Endometrium (tissue), 2 donors: ENCODE measurements at regions not wholly inside any gene's neighbourhood (a gene's known extent, or its start where the extent isn't known, plus 50 kb on each side); places are given as distances from the start of the nearest gene placed in this dataset.
"Not testable (repeated sequence)": the region's sequence is repeated elsewhere in the genome, so short reads cannot be mapped to it uniquely, and the experiment has no call there.

Experiments
- FAIRE-seq: peaks from 2 replicates; lab custom pipeline; 2012; peaks lifted over from hg19 to GRCh38; lab: Jason Lieb, UNC
- donor health status: control.
- donor health status: control.

GRCh38 chr5:99010294-99010693 lies 81.5 kb upstream of the CHD1 start:
- no peak for FAIRE-seq

- not testable (repeated sequence) for FAIRE-seq
Observed at GRCh38 chr5:99008009-99008408, 79.2 kb upstream of the CHD1 start.

GRCh38 chr5:99005506-99005905 lies 76.7 kb upstream of the CHD1 start:
- FAIRE-seq = no peak

- no peak for FAIRE-seq
Observed at GRCh38 chr5:99004960-99005359, 76.2 kb upstream of the CHD1 start.

GRCh38 chr5:99000876-99001275 lies 72.1 kb upstream of the CHD1 start:
- no peak for FAIRE-seq

- no peak for FAIRE-seq
Observed at GRCh38 chr5:99000221-99000620, 71.4 kb upstream of the CHD1 start.

GRCh38 chr5:98999631-99000030 lies 70.8 kb upstream of the CHD1 start:
- FAIRE-seq = no peak

GRCh38 chr5:98997000-98997399 lies 68.2 kb upstream of the CHD1 start:
- FAIRE-seq = no peak

- FAIRE-seq = no peak
Observed at GRCh38 chr5:98994611-98995010, 65.8 kb upstream of the CHD1 start.

GRCh38 chr5:98993512-98993911 lies 64.7 kb upstream of the CHD1 start:
- FAIRE-seq = no peak

GRCh38 chr5:98992552-98992951 lies 63.7 kb upstream of the CHD1 start:
- no peak for FAIRE-seq

- FAIRE-seq = no peak
Observed at GRCh38 chr5:98989727-98990126, 60.9 kb upstream of the CHD1 start.

GRCh38 chr5:98986587-98986986 lies 57.8 kb upstream of the CHD1 start:
- FAIRE-seq = no peak

- no peak for FAIRE-seq
Observed at GRCh38 chr5:98982880-98983279, 54.1 kb upstream of the CHD1 start.
